ENCODE measurements at regions not wholly inside any gene's neighbourhood (a gene's known extent, or its start where the extent isn't known, plus 50 kb on each side); places are given as distances from the start of the nearest gene placed in this dataset.
A peak's percentile ranks its signal among the peaks of the same experiment; 100 is the strongest.

DNA sequence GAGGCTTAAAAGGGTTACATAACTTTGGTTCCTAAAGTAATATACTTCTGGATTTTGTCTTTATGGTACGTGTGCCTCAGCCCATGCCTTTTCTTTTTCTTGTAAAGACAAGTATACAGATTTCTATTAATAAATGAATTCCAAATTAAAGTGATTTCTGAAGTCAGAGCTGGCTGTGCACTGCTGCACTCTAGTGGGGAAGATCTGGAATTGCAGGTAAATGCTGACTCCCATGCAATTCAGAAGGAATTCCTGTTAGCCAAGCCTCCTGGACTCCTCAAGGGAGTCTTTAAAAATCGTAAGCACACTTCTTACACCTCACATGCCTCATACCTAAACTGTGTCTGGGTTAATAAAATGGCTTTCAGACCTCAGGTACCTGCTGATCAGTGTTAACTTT lies 118.4 kb upstream of the SLC7A1 start:
- TF ChIP-seq, protein P1, sequence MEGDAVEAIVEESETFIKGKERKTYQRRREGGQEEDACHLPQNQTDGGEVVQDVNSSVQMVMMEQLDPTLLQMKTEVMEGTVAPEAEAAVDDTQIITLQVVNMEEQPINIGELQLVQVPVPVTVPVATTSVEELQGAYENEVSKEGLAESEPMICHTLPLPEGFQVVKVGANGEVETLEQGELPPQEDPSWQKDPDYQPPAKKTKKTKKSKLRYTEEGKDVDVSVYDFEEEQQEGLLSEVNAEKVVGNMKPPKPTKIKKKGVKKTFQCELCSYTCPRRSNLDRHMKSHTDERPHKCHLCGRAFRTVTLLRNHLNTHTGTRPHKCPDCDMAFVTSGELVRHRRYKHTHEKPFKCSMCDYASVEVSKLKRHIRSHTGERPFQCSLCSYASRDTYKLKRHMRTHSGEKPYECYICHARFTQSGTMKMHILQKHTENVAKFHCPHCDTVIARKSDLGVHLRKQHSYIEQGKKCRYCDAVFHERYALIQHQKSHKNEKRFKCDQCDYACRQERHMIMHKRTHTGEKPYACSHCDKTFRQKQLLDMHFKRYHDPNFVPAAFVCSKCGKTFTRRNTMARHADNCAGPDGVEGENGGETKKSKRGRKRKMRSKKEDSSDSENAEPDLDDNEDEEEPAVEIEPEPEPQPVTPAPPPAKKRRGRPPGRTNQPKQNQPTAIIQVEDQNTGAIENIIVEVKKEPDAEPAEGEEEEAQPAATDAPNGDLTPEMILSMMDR (IDR thresholded peaks at IDR 0.05; ENCODE audit: borderline replicate concordance, insufficient read depth, low read depth, low read length): peak; percentile 69
- no peak overlapping the region for H3K4me3 ChIP-seq (ENCODE audit: low read depth, low read length)

DNA sequence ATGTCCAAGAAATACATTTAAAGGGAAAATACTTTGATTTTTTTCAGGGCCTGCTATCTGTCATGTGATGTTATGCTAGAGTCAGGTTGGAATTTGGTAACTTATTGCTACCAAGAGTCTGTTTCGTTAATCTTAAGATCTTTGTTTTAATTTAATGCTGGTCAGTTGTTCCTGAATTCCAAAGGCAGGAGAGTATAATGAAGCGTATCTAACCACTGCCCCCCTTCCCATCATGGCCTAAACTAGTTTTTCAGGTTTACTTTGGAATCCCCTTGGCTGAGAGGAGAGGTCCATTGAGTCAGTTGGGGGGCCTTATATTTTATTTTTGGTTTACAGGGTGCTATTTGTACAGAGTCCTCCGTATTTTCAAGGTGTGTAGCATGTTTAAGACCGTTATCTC lies 116.3 kb upstream of the SLC7A1 start:
- TF ChIP-seq, protein P1 (IDR thresholded peaks at IDR 0.05; ENCODE audit: borderline replicate concordance, insufficient read depth, low read depth, low read length): no peak
- no peak overlapping the region for H3K4me3 ChIP-seq (ENCODE audit: low read depth, low read length)

DNA sequence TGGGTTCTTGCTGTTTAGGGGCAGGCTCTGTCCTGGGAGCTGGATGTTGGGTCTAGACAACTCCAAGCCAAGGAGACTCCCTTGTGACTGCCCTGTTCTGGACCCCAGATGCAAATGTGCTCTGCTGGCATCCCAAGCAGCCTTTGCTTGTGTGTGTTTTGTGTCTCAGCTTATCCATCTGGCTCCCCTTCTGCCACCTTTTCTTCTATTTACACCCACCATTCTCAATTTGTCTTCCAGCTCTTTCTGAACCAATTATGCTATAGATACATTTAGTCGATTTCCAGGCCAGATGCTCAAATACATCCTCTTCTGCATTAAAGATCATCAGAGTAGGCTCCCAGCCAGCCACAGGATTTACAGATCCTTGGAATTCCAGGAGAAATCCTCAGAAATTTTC lies 115.0 kb upstream of the SLC7A1 start:
- TF ChIP-seq, protein P1 (IDR thresholded peaks at IDR 0.05; ENCODE audit: borderline replicate concordance, insufficient read depth, low read depth, low read length): no peak
- no peak overlapping the region for H3K4me3 ChIP-seq (ENCODE audit: low read depth, low read length)

DNA sequence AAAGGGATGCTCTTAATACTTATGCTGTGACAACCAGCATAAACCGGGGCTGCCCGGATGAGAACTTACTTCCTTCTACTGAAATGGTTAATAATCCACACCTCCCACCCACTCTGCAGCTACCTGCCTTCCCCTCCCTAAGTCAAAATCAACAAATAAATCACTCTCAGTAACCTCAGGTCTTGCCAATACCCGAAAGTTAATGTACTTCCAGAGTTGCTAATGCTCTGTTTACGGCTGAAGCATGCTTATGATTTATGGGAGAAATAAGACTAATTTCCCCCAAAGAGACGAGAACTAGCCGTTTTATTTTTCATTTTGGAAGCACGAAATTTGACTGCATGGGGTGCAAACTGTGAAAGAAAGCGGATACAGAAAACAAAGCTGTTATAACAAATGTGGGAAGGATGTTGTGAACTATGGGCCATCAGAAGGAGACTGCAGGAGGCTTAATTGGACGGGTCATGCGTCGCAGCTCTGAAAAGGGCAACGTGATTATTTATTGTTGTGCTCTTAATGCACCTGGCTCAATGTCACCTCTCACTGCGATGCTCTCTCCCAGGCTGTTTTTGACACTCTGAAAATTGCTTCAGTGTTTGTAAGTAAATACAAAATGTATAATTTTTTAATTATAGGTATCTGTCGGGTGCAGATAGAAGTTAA lies 114.0 kb upstream of the SLC7A1 start:
- no peak overlapping the region for H3K4me3 ChIP-seq (ENCODE audit: low read depth, low read length)
- TF ChIP-seq, protein P1 (IDR thresholded peaks at IDR 0.05; ENCODE audit: borderline replicate concordance, insufficient read depth, low read depth, low read length): no peak

DNA sequence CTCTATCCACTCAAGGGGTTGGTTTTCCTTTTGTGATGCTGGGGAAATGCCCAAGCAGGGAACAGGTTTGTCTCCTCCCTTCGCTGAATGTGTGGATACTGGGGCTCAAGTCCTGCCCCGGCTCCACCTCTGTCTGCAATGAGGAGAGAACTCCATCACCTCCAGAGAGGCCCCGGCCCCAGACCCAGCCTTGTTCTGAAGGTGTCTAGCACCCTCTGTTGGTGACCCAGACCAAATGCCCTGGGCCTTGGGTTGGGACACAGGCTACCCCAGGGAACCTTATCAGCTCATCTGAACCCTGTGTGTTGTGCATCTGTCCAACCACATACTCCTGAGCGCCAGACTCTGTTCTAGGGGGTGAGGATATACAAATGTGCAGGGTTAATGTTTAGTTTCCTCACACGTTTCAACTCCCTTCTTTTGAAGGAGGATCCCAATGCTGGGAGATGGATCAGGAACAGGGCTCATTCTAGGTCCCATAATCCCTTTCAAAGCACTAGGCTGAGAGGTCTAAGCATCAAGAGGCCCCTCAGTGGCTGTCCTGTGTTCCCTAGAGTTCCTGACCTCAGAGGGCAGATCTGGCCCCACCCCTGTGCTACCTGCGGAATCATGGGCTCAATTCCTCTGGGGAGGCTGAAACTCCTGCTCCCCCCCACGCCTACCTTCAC lies 112.5 kb upstream of the SLC7A1 start:
- TF ChIP-seq, protein P1 (IDR thresholded peaks at IDR 0.05; ENCODE audit: borderline replicate concordance, insufficient read depth, low read depth, low read length): peak; percentile 70
- H3K4me3 ChIP-seq (ENCODE audit: low read depth, low read length): no peak overlapping the region

DNA sequence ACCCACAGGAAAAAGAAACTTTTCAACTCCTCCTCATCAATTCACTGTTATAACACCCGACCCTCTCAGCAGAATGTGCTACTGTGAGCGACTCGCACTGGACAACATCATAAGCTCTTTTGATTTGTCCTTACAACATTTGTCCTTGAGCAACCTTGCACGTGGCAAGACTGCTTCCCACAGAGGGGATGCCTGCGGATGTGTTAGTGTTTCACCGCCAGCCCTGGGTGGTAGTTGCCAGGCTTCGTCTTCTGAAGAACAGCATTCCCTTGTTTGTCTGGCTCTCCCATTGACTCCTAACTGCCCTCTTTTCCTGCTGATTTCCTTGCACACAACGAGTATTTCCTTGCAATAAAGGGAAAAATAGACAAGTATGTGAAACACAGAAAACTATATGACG lies 111.4 kb upstream of the SLC7A1 start:
- TF ChIP-seq, protein P1 (IDR thresholded peaks at IDR 0.05; ENCODE audit: borderline replicate concordance, insufficient read depth, low read depth, low read length): no peak
- H3K4me3 ChIP-seq (ENCODE audit: low read depth, low read length): no peak overlapping the region

DNA sequence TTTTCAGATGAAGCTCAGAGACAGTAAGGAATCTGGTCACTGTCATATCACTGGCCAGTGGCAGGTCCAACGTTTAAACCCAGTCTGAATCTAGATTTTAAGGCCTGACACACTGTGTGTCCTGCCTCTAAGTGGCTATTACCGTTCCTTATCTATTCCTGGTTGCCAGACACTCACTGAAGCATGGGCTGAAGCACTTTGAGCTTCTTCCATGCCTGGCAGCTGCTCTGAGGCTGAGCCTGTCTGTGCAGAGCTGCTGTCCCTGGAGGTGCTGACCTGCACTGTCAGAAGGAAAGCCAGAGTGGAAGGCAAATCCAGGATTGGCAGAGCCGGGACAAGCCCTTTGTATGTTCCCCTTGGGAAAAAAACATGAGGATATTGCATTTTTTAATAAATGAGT lies 109.2 kb upstream of the SLC7A1 start:
- no peak overlapping the region for H3K4me3 ChIP-seq (ENCODE audit: low read depth, low read length)
- TF ChIP-seq, protein P1 (IDR thresholded peaks at IDR 0.05; ENCODE audit: borderline replicate concordance, insufficient read depth, low read depth, low read length): no peak
